GM19324 (cell line): ENCODE measurements at regions not wholly inside any gene's neighbourhood (a gene's known extent, or its start where the extent isn't known, plus 50 kb on each side); places are given as distances from the start of the nearest gene placed in this dataset.

ENCODE experiments used
- ATAC-seq: cut with Tn5 transposase; IDR thresholded peaks from one replicate; pipeline ENCODE4 v1.9.1; 2021; ENCODE audit warnings: mild to moderate bottlenecking, moderate library complexity; ENCODE audit not compliant: unreplicated experiment, low FRiP score

GRCh38 chr2:41431756-41432155, 616.1 kb upstream of the PKDCC start:
- no peak for ATAC-seq

DNA sequence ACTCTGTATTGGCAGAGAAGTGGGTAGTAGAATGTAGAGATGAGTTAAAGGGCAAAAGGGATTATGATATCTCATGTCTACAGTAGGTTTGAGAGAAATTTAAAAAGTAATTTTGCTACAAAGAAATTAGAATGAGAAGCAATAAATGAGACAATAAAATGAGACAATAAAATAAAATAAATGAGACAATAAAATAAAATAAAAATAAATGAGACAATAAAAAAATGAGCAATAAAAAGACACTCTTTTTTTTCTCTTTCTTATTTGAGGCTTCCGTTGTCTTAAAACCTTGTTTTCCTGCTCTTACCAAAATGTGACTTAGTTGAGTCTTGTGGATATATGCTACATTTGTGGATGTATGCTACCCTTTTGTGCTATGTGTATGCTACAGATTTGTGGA, 615.4 kb upstream of the PKDCC start:
- ATAC-seq, result no peak

DNA sequence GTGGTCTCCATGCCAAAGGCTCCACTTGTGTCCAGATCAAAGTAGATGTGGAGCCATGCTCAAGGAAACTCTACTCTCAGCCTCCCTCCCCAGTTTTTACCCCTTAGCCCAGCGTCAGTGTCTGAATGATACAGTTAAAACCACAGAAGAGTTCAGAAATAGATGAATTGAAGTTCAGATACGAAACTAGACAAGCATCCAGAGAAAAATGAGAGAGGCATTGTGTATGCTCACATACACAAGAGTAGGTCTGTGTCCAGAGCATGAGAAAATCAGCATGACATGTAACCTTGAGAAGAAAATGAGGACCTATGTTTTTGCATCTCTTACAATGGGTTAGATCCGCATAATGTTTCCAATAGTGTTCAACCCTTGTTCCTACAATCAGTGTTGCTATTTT, 612.8 kb upstream of the PKDCC start:
- no peak for ATAC-seq

DNA sequence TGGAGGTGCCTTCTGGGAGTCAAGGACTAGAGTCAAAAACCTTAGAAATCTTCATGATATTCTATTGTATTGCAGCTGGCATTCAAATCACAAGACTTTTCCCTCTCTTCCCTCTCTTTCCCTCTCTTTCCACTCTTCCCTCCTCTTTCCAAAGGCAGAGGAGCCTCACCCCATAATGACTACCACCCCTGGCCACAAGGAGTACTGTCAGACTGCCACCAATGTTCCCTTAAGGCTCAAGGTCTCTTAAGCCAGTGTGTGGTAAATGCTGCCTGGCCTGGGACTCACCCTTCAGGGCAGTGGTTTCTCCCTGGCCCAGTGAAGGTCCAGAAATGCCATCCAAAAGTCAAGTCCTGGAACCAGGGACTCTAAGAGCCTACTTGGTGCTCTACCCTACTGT, 605.9 kb upstream of the PKDCC start:
- no peak for ATAC-seq

DNA sequence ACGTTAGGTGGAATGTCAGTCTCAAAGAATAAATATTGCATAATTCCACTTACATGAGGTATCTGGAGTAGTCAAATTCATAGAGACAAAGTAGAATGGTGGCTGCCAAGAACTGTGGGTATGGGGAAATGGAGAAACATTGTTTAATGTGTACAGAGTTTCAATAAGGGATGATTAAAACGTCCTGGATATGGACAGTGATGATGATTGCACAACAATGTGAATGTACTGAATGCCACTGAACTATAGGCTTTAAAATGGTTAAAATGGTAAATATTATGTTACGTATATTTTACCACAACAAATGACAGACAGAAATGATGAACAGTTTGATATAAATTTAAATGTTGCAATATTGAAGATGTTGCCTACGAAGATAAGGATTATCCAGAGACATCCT, 602.0 kb upstream of the PKDCC start:
- no peak for ATAC-seq

DNA sequence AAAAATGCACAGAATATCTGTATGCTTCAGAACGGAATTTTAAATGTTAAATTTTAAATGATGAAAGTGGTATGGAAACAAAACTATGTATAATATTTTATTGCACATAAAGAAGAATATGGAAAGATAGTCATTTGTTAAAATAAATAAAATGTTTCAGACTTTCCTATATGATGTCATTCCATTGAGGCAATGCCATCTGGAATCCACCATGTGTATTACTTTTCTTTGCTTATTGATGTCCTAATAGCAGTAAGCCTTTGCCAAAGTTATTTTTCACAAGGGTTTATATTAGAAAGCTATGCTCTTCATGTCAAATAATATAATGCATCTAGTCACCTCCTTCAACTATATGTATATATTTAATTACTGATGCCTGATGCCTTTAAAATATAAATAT, 601.6 kb upstream of the PKDCC start:
- no peak for ATAC-seq

GRCh38 chr2:41448221-41448620, 599.6 kb upstream of the PKDCC start:
- no peak for ATAC-seq

DNA sequence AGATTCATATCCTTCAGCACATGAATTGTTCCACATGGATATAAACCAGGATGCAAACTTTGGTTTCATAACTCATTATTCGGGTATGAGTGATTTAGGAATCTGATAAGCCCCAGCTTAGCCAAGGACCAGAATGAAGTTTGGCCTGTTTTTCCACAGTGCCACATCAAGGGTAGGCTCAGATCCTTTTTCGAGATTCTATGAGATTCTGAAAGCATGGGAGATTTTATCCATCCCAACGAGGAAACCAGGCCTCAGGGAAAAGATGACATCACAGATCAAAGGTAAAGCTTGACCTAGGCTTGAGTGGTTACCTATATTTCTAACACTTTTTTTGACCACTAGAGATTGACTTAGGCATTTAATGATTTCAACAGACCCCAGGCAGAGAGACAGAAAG, 590.8 kb upstream of the PKDCC start:
- ATAC-seq, result no peak

DNA sequence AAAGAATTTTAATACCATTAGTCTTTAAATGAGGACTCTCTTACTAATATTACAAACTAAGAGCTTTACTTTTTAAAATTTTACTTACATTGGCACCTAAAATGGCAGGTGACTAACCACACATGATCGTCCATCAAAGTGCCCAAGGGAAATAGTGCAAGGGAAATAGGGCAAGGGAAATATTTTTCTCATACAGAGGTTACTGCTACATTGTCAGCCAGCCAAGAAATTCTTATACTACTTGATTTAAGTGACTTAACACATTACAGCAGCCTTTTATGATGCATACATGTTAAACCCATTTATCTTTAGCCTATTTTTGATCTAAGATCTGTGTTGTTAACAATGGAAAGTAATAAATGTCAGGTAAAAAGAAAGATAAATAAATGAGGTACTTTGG, 587.2 kb upstream of the PKDCC start:
- ATAC-seq, result no peak

DNA sequence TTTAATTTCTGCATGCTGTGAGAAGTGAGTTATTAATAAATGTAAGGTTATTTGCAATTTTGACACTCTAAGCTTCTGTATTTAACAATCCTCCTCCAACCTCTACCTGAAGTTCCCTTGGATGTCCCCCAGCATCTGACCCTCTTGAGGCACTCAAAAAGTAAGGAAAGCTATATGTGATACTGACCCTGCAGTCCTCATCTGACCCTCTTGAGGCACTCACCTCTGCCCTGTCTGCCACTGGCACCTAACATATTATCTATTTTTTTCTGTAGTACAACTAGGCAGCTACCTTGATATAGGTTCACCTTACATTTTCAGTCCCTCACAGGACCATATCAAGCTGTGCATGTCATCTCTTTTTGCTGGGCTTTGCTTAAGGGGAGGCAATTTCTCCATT, 583.4 kb upstream of the PKDCC start:
- ATAC-seq, result no peak

- no peak for ATAC-seq
Measured at GRCh38 chr2:41475959-41476358, 571.9 kb upstream of the PKDCC start.

DNA sequence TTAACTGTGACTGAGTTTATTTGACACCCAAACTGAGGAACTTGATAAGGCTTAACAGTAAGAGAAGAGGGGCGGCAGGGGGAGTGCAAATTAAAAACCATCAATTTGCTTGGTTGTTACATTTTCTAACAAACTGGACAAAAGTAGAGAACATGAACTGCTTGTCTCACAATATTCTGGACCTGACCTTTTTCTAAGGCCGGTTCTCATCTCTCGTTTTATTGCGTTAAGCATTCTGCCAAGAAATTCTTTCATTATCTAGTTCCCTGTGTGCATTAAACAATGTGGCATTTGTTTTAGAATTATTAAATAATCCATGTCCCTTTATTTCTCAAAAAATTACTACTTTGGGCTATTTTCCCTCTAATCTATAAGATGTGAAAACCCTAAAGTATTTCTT, 565.2 kb upstream of the PKDCC start:
- ATAC-seq, result no peak

- ATAC-seq, result no peak
Measured at GRCh38 chr2:41483226-41483625, 564.6 kb upstream of the PKDCC start.

DNA sequence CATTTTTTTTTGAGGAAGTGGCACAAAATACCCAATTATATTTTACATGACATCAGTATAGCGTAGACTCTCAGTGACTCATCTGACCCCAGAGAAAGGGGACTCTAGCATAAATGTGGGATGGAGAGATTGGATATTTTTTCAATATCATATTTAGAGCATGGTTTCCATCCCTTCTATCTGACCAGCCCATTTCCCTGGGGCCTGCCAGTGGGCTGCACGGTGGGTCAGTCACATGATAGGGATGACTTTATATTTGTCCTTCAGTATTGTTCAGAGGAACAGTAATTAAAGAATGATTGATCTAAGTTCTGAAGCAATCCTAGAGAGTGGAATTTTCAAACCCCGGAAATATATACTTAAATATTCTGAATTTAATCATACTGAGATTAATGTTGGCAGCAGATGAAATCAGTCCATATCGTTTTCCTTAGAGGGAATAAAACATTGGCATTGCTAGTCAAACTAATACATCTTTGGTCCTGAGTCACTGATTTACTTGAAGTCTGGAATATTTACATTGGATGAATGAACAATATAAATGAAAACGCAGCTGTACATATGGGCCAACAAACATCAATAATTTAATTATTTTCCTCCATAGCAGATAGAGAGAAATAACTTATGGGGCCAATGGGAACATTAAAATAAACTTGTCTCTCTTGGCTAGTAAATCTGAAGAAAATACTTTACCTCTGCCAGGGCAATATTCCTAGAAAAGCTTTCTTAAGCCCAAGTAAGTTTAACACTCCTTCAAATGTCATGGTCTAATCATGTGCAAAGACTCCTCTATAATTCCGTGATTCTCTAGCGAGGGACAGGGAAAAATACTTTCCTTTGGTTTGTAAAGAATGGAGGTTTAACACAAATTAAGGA, 563.6 kb upstream of the PKDCC start:
- ATAC-seq, result no peak

- no peak for ATAC-seq
Measured at GRCh38 chr2:41484858-41485234, 563.0 kb upstream of the PKDCC start.

GRCh38 chr2:41486948-41487347, 560.9 kb upstream of the PKDCC start:
- ATAC-seq, result no peak

GRCh38 chr2:41488888-41489287, 558.9 kb upstream of the PKDCC start:
- no peak for ATAC-seq

GRCh38 chr2:41489638-41490037, 558.2 kb upstream of the PKDCC start:
- no peak for ATAC-seq

GRCh38 chr2:41495050-41495449, 552.8 kb upstream of the PKDCC start:
- ATAC-seq, result no peak

DNA sequence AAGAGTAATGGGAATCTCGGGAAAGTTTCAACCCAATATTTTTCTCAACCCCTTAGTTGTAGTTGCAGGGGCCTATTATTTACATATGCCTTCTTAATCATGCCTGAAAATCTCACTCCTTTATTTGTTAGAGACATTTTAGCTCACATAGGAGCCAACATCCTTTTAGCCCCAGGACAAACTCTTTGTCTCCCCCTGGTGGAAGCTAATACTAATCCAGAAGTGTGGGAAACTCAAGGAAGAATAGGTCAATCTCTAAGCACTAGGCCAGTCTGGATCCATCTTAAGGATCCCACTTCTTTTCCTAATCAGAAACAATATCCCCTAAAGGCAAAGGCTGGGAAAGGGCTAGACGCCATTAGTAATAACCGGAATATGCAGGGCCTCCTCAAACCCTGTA, 550.9 kb upstream of the PKDCC start:
- ATAC-seq, result no peak

DNA sequence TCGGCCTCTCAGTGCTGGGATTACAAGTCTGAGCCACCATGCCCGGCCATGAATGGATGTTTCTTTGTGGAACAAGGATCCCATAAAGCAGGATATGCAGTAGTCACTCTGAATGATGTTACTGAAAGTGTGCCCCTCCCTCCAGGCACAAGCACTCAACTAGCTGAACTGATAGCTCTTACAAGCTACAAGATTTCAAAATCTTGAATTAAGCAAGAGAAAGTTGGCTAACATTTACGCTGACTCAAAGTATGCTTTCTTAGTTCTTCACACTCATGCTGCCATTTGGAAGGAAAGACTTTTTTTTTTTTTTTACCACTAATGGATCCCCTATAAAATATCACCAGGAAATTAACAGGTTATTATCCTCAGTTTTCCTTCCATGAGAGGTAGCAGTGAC, 549.0 kb upstream of the PKDCC start:
- ATAC-seq, result no peak

DNA sequence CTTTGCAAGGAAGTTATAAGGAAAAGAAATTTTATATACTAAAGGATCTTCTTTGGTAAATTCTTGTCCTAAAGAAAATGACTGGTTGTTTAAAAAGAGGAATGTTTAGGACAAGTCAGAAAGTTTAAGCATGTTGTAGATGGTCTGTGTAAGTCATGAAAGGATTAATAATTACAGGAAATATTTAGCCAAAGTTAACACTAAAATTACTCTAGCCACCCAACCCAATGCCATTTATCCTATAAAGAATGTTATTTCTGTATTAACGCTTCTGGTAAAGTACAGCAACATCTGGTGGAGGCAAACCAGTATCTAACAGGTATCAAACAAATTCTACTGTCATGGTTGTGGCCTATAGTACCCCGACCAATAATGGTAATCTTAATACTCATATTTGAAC, 546.9 kb upstream of the PKDCC start:
- ATAC-seq, result no peak

DNA sequence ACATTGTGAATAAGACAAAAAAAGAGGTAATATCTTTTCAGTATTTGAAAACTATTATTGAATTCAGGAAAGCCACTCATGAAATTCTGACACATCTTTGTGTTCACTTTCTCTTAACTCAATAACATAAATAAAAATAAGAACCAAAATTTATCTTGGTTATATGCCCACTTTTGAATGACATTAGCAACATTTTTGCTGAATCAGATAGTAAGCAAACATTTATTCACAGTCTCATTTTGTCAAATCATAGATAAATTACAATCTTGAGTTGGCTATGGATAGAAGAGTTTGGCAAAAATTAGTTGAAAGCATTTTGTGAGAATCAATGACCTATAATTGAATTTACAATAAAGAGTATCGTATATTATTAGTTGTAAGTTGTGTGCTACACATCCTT, 545.1 kb upstream of the PKDCC start:
- no peak for ATAC-seq
